GM12873 (cell line): ENCODE measurements at regions not wholly inside any gene's neighbourhood (a gene's known extent, or its start where the extent isn't known, plus 50 kb on each side); places are given as distances from the start of the nearest gene placed in this dataset.
A peak's percentile ranks its signal among the peaks of the same experiment; 100 is the strongest.

Source experiments
- TF ChIP-seq, protein P1 (sequence below): IDR thresholded peaks from 2 replicates; pipeline ENCODE4 v1.5.1; 2012; ENCODE audit warnings: low read depth, mild to moderate bottlenecking, moderate library complexity, low read length, control low read depth; ENCODE audit not compliant: insufficient read depth; ENCODE audit errors: missing control alignments

DNA sequence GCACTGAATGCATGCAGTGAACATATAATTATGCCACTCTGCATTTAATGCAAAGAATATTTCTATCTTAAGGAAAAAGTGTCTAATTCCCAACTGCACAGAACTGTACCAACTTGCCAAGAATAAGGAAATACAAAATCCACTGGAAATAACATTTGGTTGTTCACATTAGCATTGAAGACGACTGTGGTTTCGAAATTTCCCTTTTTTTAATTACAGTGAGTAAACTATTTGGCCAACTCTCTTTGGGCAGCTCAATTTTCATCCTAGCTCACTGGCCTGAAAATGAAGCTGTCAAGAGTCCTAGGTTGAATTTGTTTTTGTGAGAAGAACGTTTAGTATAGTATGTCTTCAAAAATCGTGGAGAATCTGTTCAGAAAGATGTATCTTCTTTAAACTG lies 81.6 kb upstream of the MID1 start:
- TF ChIP-seq, protein P1, sequence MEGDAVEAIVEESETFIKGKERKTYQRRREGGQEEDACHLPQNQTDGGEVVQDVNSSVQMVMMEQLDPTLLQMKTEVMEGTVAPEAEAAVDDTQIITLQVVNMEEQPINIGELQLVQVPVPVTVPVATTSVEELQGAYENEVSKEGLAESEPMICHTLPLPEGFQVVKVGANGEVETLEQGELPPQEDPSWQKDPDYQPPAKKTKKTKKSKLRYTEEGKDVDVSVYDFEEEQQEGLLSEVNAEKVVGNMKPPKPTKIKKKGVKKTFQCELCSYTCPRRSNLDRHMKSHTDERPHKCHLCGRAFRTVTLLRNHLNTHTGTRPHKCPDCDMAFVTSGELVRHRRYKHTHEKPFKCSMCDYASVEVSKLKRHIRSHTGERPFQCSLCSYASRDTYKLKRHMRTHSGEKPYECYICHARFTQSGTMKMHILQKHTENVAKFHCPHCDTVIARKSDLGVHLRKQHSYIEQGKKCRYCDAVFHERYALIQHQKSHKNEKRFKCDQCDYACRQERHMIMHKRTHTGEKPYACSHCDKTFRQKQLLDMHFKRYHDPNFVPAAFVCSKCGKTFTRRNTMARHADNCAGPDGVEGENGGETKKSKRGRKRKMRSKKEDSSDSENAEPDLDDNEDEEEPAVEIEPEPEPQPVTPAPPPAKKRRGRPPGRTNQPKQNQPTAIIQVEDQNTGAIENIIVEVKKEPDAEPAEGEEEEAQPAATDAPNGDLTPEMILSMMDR = no peak

DNA sequence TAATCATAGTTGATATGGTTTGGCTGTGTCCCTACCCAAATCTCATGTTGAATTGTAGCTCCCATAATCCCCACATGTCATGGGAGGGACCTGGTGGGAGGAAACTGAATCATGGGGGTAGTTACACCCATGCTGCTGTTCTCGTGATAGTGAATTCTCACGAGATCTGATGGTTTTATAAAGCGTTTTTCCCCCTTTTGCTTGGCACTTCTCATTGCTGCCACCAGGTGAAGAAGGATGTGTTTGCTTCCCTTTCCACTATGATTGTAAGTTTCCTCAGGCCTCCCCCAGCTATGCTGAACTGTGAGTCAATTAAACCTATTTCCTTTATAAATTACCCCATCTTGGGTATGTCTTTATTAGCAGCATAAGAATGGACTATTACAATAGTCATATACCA lies 86.0 kb upstream of the MID1 start:
- TF ChIP-seq, protein P1 = peak; percentile 9

DNA sequence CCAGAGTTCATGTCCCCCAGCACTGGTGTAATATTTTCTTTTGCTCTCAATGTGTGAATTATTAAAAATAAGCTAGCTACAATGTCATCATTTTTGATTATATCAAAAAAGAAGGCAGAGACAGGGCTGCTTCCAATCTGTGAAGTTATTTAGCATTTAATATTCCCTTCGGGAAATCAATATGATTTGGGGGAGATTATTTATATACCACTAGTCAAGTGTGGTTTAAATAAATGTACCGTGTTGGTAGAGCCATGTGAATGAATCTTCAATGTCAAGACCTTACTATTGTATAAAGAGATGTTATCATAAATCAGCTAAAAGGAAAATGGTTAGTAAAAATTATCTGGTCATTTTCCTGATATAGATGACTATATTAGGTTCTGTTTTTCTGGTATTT lies 87.4 kb upstream of the MID1 start:
- TF ChIP-seq, protein P1 = no peak

DNA sequence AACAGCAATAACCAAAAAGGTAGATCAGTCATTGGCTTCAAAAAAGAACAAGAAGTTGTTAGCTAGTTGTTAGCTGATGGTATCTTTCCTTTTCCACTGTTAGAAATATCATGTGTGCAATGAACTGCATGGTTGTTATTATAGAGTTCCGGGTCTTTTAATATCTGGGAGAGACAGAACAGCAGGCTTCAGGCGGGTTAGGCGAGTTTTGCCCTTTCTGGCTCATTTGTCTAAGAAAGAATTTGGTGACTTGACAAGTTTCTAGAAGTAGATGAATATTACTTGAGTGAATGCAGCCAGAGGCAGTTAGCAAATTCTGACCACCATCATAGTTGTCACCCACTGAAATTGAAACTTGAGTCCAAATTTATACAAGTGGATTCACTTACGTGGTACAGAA lies 88.9 kb upstream of the MID1 start:
- TF ChIP-seq, protein P1 = no peak

DNA sequence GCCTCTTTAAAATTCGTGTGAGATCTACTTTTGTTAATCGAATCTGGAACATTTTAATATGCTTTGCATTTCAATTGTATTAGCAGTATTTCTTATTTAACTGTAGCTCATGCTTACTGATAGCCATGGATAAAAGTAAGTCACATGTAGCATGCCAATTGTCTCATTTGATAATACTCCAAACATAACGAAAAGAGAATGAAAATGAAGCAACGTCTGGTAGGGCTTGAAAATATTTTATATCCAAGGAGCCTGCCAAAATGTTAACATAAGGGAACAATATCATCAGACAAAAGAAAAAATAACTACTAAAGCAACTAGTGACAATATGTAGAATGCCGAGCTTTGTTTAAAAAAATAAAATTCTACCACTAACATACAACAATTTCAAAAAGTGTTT lies 94.1 kb upstream of the MID1 start:
- TF ChIP-seq, protein P1 = no peak

DNA sequence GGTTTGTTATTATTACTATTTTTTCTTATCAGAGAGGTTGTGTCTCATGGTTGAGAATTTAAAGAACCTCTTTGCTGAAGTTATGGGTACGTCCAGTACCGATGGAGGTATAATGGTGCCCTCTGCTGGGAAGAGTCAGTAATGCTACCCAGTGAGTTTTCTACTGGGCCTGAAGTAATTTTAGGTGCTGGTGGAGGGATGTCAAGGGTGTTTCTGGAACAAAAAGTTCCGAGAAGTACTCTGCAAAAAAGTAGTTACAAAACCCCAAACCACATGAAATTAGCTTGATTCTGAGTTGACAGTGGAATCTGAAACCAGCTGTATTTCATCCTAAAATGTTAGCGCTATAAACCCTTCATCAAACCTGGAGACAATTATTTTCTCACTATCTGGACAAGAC lies 102.5 kb upstream of the MID1 start:
- TF ChIP-seq, protein P1 = peak; percentile 74

DNA sequence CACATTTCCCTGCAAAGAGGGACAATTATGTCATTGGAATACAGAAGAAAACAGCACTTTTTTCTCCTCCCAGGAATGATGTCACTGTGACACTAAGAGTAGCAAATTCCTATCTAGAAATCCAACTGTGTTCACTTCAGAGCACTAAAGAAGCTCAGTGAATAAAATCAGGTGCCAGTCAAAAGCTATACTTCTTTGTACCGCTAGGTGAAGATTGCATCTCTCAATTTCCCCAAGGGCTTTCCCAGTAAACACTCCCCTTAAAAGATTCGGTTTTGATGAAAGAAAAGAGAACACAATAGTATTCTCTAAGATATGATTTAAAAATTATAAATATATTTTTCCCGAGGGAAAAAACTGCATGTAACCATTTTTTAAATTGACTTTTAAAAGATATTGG lies 104.7 kb upstream of the MID1 start:
- TF ChIP-seq, protein P1 = peak; percentile 61
